Activated T-cell treated with anti-CD3 and anti-CD28 coated beads for 4 hours (primary cell): ENCODE measurements at regions not wholly inside any gene's neighbourhood (a gene's known extent, or its start where the extent isn't known, plus 50 kb on each side); places are given as distances from the start of the nearest gene placed in this dataset.
"Not testable (repeated sequence)": the region's sequence is repeated elsewhere in the genome, so short reads cannot be mapped to it uniquely, and the experiment has no call there.

Source experiments
- DNase-seq: peaks from one replicate; pipeline ENCODE4 v3.0.0-alpha.2; 2020

- no peak for DNase-seq
Observed at GRCh38 chrX:43405191-43405590, 250.9 kb upstream of the MAOA start.

- DNase-seq: no peak
Observed at GRCh38 chrX:43423876-43424275, 232.2 kb upstream of the MAOA start.

- no peak for DNase-seq
Observed at GRCh38 chrX:43436517-43436916, 219.6 kb upstream of the MAOA start.

GRCh38 chrX:43446752-43447151, 209.3 kb upstream of the MAOA start:
- DNase-seq: no peak

GRCh38 chrX:43448688-43449087, 207.4 kb upstream of the MAOA start:
- no peak for DNase-seq

- no peak for DNase-seq
Observed at GRCh38 chrX:43450355-43450754, 205.7 kb upstream of the MAOA start.

- not testable (repeated sequence) for DNase-seq
Observed at GRCh38 chrX:43451976-43452686, 204.0 kb upstream of the MAOA start.

GRCh38 chrX:43456063-43456462, 200.0 kb upstream of the MAOA start:
- no peak for DNase-seq

GRCh38 chrX:43456906-43457305, 199.2 kb upstream of the MAOA start:
- no peak for DNase-seq

GRCh38 chrX:43467608-43468234, 188.4 kb upstream of the MAOA start:
- DNase-seq: no peak

GRCh38 chrX:43469391-43470054, 186.6 kb upstream of the MAOA start:
- no peak for DNase-seq

- DNase-seq: no peak
Observed at GRCh38 chrX:43474321-43474720, 181.8 kb upstream of the MAOA start.

- no peak for DNase-seq
Observed at GRCh38 chrX:43479070-43479469, 177.0 kb upstream of the MAOA start.

- DNase-seq: no peak
Observed at GRCh38 chrX:43479850-43480249, 176.2 kb upstream of the MAOA start.

- DNase-seq: no peak
Observed at GRCh38 chrX:43481576-43481975, 174.5 kb upstream of the MAOA start.

- no peak for DNase-seq
Observed at GRCh38 chrX:43493756-43494155, 162.3 kb upstream of the MAOA start.

GRCh38 chrX:43500246-43500645, 155.9 kb upstream of the MAOA start:
- DNase-seq: no peak

- no peak for DNase-seq
Observed at GRCh38 chrX:43500996-43501694, 155.0 kb upstream of the MAOA start.

GRCh38 chrX:43504394-43504793, 151.7 kb upstream of the MAOA start:
- no peak for DNase-seq

- no peak for DNase-seq
Observed at GRCh38 chrX:43505769-43506168, 150.3 kb upstream of the MAOA start.

GRCh38 chrX:43508694-43509093, 147.4 kb upstream of the MAOA start:
- no peak for DNase-seq

- no peak for DNase-seq
Observed at GRCh38 chrX:43510209-43510608, 145.9 kb upstream of the MAOA start.

GRCh38 chrX:43513085-43513484, 143.0 kb upstream of the MAOA start:
- DNase-seq: no peak

GRCh38 chrX:43514820-43515219, 141.3 kb upstream of the MAOA start:
- DNase-seq: no peak
